IPS-18c (cell line): ENCODE measurements at regions not wholly inside any gene's neighbourhood (a gene's known extent, or its start where the extent isn't known, plus 50 kb on each side); places are given as distances from the start of the nearest gene placed in this dataset.
"Not testable (repeated sequence)": the region's sequence is repeated elsewhere in the genome, so short reads cannot be mapped to it uniquely, and the experiment has no call there.

Experiments used
- H3K4me3 ChIP-seq: 2 replicates; pipeline ENCODE4 v1.7.0; 2013; ENCODE audit warnings: low read depth, mild to moderate bottlenecking, low read length, moderate library complexity; ENCODE audit not compliant: insufficient read depth
- H3K9me3 ChIP-seq: one replicate; pipeline ENCODE4 v1.6.1; 2013; ENCODE audit warnings: mild to moderate bottlenecking, low read length, moderate library complexity; ENCODE audit not compliant: control insufficient read depth, insufficient read depth

GRCh38 chr5:1598950-1599737, 75.4 kb upstream of the LPCAT1 start:
- H3K4me3 ChIP-seq, H3K9me3 ChIP-seq: not testable (repeated sequence)

- not testable (repeated sequence) for H3K4me3 ChIP-seq, H3K9me3 ChIP-seq
Observed at GRCh38 chr5:1597093-1597473, 73.3 kb upstream of the LPCAT1 start.

GRCh38 chr5:1596462-1597092, 72.8 kb upstream of the LPCAT1 start:
- H3K9me3 ChIP-seq, H3K4me3 ChIP-seq: not testable (repeated sequence)

- Histone ChIP-seq H3K4me3 (peak overlapping the region; percentile 68), H3K9me3 (peaks cover 2% of the 10 kb centered on the region)
Observed at GRCh38 chr5:1594357-1595106, 70.8 kb upstream of the LPCAT1 start.

GRCh38 chr5:1593903-1594356, 70.2 kb upstream of the LPCAT1 start:
- peak overlapping the region; percentile 68 for H3K4me3 ChIP-seq
- H3K9me3 ChIP-seq = peaks cover 2% of the 10 kb centered on the region

GRCh38 chr5:1588071-1588694, 64.4 kb upstream of the LPCAT1 start:
- not testable (repeated sequence) for H3K4me3 ChIP-seq, H3K9me3 ChIP-seq

GRCh38 chr5:1583081-1583875, 59.5 kb upstream of the LPCAT1 start:
- not testable (repeated sequence) for H3K4me3 ChIP-seq, H3K9me3 ChIP-seq

- H3K4me3 ChIP-seq, H3K9me3 ChIP-seq: not testable (repeated sequence)
Observed at GRCh38 chr5:1579389-1579788, 55.6 kb upstream of the LPCAT1 start.

- not testable (repeated sequence) for H3K9me3 ChIP-seq, H3K4me3 ChIP-seq
Observed at GRCh38 chr5:1576851-1577250, 53.1 kb upstream of the LPCAT1 start.

GRCh38 chr5:1575991-1576714, 52.4 kb upstream of the LPCAT1 start:
- H3K9me3 ChIP-seq, H3K4me3 ChIP-seq: not testable (repeated sequence)

GRCh38 chr5:1575491-1575890, 51.7 kb upstream of the LPCAT1 start:
- H3K9me3 ChIP-seq, H3K4me3 ChIP-seq: not testable (repeated sequence)

GRCh38 chr5:1574023-1574318, 50.2 kb upstream of the LPCAT1 start:
- peaks cover 11% of the 10 kb centered on the region for H3K9me3 ChIP-seq
- not testable (repeated sequence) for H3K4me3 ChIP-seq

GRCh38 chr5:1573217-1574022, 49.7 kb upstream of the LPCAT1 start:
- not testable (repeated sequence) for H3K4me3 ChIP-seq
- peaks cover 11% of the 10 kb centered on the region for H3K9me3 ChIP-seq
